HG03045 (cell line): ENCODE measurements at regions not wholly inside any gene's neighbourhood (a gene's known extent, or its start where the extent isn't known, plus 50 kb on each side); places are given as distances from the start of the nearest gene placed in this dataset.

ENCODE experiments used
- ATAC-seq: cut with Tn5 transposase; IDR thresholded peaks from one replicate; pipeline ENCODE4 v1.9.1; 2021; ENCODE audit warnings: mild to moderate bottlenecking, moderate library complexity; ENCODE audit not compliant: unreplicated experiment

- ATAC-seq: no peak
Measured at GRCh38 chr5:68529581-68529980, 314.0 kb downstream of the PIK3R1 start.

DNA sequence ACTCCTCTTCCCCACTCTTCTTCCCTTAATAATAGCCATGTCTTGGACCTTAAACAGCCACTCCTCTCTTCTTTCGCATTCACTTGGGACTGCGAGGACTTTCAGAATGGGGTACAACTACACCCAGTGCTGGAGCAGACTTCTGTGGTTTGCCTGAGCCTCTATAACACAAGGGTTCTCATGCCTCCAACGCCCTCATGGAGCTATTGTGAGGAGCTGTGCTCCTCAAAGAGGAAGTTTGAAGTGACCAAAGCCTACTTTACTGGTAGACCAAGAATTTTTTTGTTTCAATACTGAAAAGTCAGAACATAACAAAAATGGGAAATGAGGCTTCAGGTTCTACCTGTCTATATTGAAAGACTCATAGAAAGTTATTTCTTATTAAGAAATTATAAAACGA lies 316.4 kb downstream of the PIK3R1 start:
- no peak for ATAC-seq

GRCh38 chr5:68533051-68533450 lies 317.5 kb downstream of the PIK3R1 start:
- no peak for ATAC-seq

GRCh38 chr5:68533571-68534084 lies 318.1 kb downstream of the PIK3R1 start:
- ATAC-seq: no peak

- ATAC-seq: no peak
Measured at GRCh38 chr5:68534131-68534940, 318.8 kb downstream of the PIK3R1 start.

DNA sequence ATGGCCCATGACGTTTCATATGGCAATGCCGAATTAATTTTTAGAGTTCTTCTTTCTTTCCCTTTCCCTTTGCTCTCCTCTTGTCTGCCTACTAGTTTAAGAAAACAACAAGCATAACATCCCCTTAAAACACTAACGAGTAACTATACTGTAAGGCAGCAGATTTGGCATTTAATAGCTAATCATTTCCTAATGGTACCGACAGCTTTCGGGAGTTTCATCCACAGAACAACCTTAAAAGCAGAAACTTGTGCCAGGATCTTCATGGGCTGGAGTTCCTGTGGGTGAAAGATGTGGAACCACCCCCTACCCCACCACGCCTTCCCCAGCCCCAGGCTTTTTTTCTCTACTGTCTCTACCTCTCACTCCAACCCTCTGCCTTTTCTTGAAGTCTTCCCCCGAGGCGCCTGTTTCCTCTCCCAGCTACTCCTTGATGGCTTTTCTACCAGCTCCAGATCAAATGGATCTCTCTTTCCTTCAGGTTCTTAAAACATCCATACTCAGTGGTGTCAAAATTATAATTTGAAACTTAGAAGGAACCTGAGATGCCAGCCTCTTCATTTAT lies 319.5 kb downstream of the PIK3R1 start:
- no peak for ATAC-seq

DNA sequence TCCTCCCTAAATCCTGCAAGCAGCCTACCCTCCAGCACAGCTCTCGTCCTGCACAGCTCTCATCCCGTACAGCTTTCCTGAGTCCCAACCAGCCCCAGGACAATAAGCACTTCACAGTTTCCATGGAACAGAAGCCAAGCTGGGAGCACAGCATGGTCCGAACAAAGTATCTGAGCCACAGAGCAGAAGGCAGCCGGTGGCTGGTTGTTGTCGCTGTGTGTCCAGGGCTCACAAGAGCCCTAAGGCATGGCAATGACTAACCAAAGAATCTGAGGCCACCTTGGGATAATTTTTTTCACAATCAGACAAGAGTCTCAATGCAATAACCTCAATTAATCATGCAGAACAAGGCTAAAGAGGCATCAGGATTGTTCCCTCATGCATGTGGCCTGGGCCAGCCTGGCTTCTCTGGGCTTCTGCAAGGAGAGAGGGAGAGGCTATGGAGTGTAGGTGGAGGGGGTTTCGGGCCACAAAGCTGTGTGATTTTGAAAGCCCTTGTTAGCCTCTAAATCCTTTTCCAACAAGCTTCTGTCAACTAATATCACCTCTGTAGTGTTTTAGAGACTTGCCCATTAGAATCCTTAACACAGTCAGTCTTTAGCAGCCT lies 323.4 kb downstream of the PIK3R1 start:
- no peak for ATAC-seq

GRCh38 chr5:68540798-68541590 lies 325.4 kb downstream of the PIK3R1 start:
- no peak for ATAC-seq

DNA sequence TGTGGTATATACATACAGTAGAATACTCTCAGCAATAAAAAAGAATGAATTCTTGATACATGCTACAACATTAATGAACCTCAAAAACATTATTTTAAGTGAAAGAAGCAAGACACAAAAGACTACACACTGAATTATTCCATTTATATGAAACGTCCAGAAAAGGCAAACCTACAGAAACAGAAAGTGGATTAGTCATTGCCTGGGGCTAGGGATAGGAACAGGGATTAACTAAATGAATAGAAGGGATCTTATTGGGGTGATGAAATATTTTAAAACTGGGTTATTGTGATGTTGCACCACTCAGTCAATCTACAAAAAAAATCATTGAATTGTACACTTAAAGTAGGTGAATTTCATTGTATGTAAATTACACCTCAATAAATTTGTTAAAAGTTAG lies 326.7 kb downstream of the PIK3R1 start:
- ATAC-seq: no peak

DNA sequence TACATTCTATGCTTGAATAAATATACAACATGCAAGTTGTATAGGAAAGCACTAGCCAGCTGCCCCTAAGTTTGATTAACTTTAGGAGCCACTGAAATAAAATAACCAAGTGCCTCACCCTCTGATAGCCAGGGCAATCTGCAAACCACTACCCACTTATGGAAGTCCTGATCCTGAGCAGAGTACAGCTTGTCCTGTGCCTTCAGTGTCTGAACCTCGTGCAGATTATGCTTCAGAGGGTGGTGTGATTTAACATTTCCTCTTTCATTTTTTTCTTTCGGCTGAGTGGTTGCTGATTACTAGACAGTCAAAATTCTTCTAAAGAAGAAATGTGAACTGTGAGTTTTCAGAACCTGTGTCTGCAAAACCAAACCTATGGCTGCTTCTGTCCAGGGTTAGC lies 327.7 kb downstream of the PIK3R1 start:
- no peak for ATAC-seq

GRCh38 chr5:68544091-68544647 lies 328.6 kb downstream of the PIK3R1 start:
- ATAC-seq: no peak

DNA sequence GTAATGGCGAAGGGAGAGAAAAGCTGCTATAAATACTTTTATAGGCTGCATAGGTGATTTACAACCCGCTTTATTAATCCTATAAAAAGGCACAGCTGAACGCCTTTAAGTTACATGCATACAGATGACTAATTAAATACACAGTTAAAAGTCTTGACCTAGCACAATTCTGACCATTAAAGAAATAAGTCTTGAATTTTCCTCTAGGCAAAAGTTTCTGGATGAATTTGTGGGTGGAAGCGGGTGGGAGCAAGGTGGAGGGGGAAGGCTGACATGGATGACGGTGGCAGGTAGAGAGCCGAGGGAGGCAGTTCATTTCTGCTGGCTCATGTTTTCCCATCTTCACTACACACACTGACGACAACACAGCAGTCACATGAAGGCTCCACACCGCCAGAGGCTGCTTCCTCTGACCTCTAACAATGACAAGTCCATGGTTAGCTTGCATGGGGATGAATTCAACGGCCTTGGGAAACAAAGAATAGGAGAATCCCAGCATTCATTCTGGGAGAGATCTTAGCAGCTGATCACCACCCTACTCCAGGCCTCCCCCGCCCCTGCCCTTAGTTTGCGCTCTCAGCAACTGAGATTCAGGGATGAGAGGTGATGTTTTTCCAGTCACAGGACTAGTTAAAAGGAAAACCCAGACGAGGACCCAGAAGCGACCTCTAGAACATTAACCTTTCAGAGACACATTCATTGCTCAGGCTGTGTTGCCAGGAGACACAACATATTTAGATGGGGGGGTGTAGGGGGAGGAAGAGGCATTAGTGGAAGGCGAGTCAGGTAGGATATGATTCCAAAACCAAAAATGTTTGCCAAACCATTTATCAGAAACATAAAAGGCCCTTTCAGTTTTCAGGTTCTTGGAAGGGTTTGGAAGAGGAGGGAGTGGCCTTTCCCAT lies 329.3 kb downstream of the PIK3R1 start:
- no peak for ATAC-seq

DNA sequence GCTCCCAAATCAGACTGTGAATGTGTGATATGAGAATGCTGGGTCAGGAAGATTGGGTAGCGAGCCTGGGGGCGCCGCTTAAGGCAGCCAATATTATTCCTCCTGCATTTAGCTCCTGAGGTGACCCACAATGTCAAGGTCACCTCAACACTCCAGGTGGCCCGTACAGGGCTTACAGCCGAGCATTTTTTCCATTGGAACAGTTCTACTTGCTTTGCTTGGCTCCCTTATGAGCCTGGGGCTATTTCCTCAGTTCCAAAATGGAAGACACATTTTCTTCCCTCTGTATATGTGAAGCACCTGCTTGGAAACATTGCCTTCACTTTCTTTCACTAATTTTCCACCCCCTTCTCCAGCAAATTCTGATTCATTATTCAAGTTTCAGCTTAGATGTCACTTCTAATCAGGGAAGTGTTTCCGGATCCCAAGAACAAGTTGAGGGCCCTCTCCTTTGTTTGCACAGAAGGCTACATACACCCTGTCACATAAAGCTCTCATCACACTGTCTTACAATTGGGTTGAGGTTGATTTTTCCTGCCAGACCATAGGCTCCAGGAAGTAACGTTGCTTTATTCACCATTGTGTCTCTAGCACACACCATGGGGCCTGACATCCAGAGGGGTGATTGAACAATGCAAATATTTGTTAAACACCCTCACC lies 330.2 kb downstream of the PIK3R1 start:
- no peak for ATAC-seq

DNA sequence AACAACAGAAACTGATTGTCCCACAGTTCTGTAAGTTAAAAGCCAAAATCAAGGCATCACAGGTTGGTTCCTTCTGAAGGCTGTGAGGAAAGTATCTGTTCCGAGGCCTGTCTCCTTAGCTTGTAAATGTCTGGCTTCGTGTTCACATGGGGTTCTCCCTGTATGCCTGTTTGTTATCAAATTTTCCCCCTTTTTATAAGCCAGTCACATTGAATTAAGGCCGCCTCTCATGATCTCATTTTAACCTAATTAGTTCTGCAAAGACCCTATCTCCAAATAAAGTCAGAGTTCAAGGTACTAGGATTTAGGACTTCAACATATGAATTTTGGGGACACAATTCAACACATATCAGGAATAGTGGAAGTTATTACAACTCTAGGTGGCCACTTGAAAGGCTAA lies 331.5 kb downstream of the PIK3R1 start:
- ATAC-seq: no peak

DNA sequence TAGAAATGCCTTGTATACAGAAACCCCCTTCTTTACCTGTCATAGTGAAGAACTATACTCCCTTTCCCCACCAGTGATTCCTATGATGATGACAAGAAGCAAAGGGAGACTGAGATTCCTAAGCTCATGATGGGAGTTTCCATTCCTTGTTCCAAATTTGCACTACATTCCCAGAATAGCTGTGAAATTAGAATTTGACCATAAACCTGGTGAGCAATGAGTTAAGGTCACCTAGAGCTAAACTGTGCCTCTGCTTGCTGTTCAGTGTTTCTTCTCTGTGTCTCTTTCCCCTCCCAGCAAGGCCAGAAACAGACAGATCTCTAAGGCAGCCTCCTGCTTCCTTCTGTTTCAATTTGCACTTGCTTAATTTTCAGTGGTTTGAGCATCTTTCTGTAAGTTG lies 332.1 kb downstream of the PIK3R1 start:
- no peak for ATAC-seq

DNA sequence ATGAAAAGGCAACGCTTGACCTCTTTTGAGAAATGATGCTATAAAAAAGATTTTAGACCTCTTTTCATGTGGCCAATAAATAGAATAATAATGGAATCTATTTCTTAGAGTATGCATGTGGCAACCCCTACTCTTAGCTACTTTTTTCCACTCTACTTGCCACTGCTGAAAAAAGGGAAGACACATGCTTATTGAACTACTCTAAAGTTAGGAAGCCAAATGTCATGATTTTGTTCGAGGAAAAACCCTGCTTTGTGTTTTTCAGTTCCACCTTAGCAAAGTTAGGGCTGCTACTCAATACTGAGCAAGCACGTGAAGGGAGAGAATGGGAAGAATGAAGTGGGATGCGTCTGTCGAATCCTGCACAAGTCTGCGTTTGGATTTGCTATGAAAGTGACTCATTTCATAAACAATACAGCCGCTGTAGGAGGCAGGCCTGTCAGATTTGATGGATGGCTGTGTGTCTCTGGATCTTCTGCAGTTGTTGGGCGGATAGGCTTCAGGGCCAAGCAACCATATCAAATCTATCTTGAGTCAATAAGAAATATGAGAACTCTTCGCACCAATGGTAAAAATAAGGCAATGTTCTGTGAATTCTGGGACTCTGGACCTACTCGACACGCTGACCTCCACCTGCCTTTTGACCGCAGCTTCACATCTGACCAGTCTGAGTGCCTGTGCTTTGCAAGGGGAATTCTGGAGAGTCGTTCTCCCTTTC lies 333.6 kb downstream of the PIK3R1 start:
- ATAC-seq: no peak

DNA sequence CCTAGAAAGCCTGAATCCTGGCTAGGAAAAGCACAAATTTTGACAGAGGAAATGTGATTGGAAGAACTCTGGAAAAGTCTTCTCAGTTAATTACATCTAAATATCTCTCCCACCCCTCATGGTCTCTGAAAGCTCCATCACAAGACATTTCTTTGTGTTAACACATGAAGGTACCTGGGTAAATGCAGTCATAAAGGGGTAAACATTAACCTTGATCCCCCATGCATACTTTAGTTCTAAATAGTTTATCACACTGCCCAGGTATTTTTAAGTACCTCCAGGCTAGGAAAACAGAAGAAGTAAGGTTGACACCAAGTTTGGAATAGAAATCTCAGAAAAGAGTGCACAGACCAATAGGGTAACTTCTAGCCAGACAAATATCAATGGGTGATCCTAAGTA lies 334.5 kb downstream of the PIK3R1 start:
- no peak for ATAC-seq

GRCh38 chr5:68551436-68551835 lies 335.9 kb downstream of the PIK3R1 start:
- no peak for ATAC-seq
